Lung (tissue), 11 donors: ENCODE measurements at regions not wholly inside any gene's neighbourhood (a gene's known extent, or its start where the extent isn't known, plus 50 kb on each side); places are given as distances from the start of the nearest gene placed in this dataset.
A peak's percentile ranks its signal among the peaks of the same experiment; 100 is the strongest.
"Not testable (repeated sequence)": the region's sequence is repeated elsewhere in the genome, so short reads cannot be mapped to it uniquely, and the experiment has no call there.

Source experiments
- ATAC-seq: fragments of 200-7000 bp; cut with Tn5 transposase; one replicate; pipeline ENCODE4 v1.9.1; 2020; ENCODE audit warnings: moderate number of reproducible peaks; ENCODE audit not compliant: insufficient read depth, low FRiP score
- DNase-seq, 3 donors: peaks; one replicate each; pipeline ENCODE4 v3.0.0-alpha.2; 2013 to 2017
- H3K27ac ChIP-seq, 2 donors: one replicate each; pipeline ENCODE4 v1.5.1; 2013; ENCODE audit warnings: mild to moderate bottlenecking in 2 of 2, moderate library complexity in 2 of 2, control low read depth in 1 of 2, inconsistent platforms in 1 of 2, low read depth in 1 of 2, low read length in 1 of 2
- H3K27me3 ChIP-seq, 3 donors: one replicate each; pipeline ENCODE4 v1.5.1; 2013; ENCODE audit warnings: low read length in 2 of 3; ENCODE audit not compliant: control insufficient read depth in 3 of 3, insufficient read depth in 3 of 3
- H3K36me3 ChIP-seq, 4 donors: one replicate each; pipeline ENCODE4 v1.5.1; 2013; ENCODE audit warnings: low read length in 4 of 4, mild to moderate bottlenecking in 1 of 4, moderate library complexity in 1 of 4; ENCODE audit not compliant: control insufficient read depth in 4 of 4, insufficient read depth in 4 of 4
- H3K4me1 ChIP-seq, 5 donors: one replicate each; pipeline ENCODE4 v1.5.1; 2013; ENCODE audit warnings: low read length in 5 of 5, mild to moderate bottlenecking in 2 of 5, moderate library complexity in 1 of 5; ENCODE audit not compliant: control insufficient read depth in 5 of 5, insufficient read depth in 5 of 5
- H3K4me3 ChIP-seq: one replicate; pipeline ENCODE4 v1.5.1; 2013; ENCODE audit warnings: mild to moderate bottlenecking, control low read depth, moderate library complexity
- H3K9ac ChIP-seq, 2 donors: one replicate each; pipeline ENCODE4 v1.5.1; 2013; ENCODE audit warnings: low read length in 2 of 2, control low read depth in 1 of 2; ENCODE audit not compliant: insufficient read depth in 1 of 2
- H3K9me3 ChIP-seq, 4 donors: one replicate each; pipeline ENCODE4 v1.5.1; 2013; ENCODE audit warnings: low read length in 3 of 4, mild to moderate bottlenecking in 1 of 4, moderate library complexity in 1 of 4; ENCODE audit not compliant: control insufficient read depth in 4 of 4, insufficient read depth in 3 of 4
- CTCF ChIP-seq: IDR thresholded peaks from 2 replicates; pipeline ENCODE4 v1.5.1; 2012; ENCODE audit warnings: mild to moderate bottlenecking; ENCODE audit errors: control extremely low read depth, extremely low read depth
- WGBS, 2 donors: extraction: QIAGEN DNeasy Blood & Tissue Kit; methylation state at CpG; one replicate each; pipeline ENCODE4 v1.1.7; 2013; 5-methylcytosine and 5-hydroxymethylcytosine counted together
- donor health status: control.
- donor health status: control.
- donor health status: Bipolar disorder and iron deficiency.
- donor health status: healthy.
- donor health status: DM: yes; HTN: yes; CAD: no.

- TF ChIP-seq CTCF: no peak
- Histone ChIP-seq H3K4me3 (no peak overlapping the region), H3K27ac (no peak overlapping the region), H3K9me3 (no peaks in the 10 kb centered on the region), H3K9ac (no peak overlapping the region), H3K27me3 (no peaks in the 10 kb centered on the region), H3K36me3 (no peaks in the 10 kb centered on the region), H3K4me1 (peaks cover 0 to 27% (median 5%) of the 10 kb centered on the region in 5 donors)
- DNase-seq (no peak), ATAC-seq (no peak)
- WGBS, 2 donors: 62 to 63% methylated on average over 3 of the region's 3 CpGs
Observed at GRCh38 chr16:65739518-65739917, 617.7 kb upstream of the CDH11 start.

- no peak for TF ChIP-seq CTCF
- H3K9me3 ChIP-seq: no peaks in the 10 kb centered on the region
- WGBS, 2 donors: 52 to 54% methylated on average over 4 of the region's 4 CpGs
- ATAC-seq: no peak
- H3K9ac ChIP-seq: no peak overlapping the region
- DNase-seq: peak; percentile 67 to 80 (median 69)
- no peaks in the 10 kb centered on the region for H3K27me3 ChIP-seq
- H3K4me3 ChIP-seq: no peak overlapping the region
- H3K4me1 ChIP-seq: peaks cover 0 to 27% (median 5%) of the 10 kb centered on the region in 5 donors
- H3K36me3 ChIP-seq: no peaks in the 10 kb centered on the region
- H3K27ac ChIP-seq: peak overlapping the region in 1 of 2 donors; percentile 56
Observed at GRCh38 chr16:65737831-65738230, 616.0 kb upstream of the CDH11 start.

- H3K27ac ChIP-seq, H3K9ac ChIP-seq, H3K9me3 ChIP-seq, DNase-seq, H3K36me3 ChIP-seq, H3K27me3 ChIP-seq, ATAC-seq, H3K4me3 ChIP-seq: not testable (repeated sequence)
- H3K4me1 ChIP-seq: peaks cover 0 to 27% (median 5%) of the 10 kb centered on the region in 5 donors
Observed at GRCh38 chr16:65735615-65736014, 613.8 kb upstream of the CDH11 start.

GRCh38 chr16:65733721-65734120 is 611.9 kb upstream of the CDH11 start:
- WGBS, 2 donors: 81 to 83% methylated on average over 3 of the region's 3 CpGs
- Histone ChIP-seq H3K27me3 (no peaks in the 10 kb centered on the region), H3K4me1 (peaks cover 0 to 25% (median 5%) of the 10 kb centered on the region in 5 donors), H3K9ac (no peak overlapping the region), H3K9me3 (peaks cover 0 to 10% (median 1%) of the 10 kb centered on the region in 4 donors), H3K27ac (no peak overlapping the region), H3K36me3 (no peaks in the 10 kb centered on the region), H3K4me3 (no peak overlapping the region)
- DNase-seq (no peak), ATAC-seq (no peak)
- TF ChIP-seq CTCF: no peak
